ENCODE measurements at regions not wholly inside any gene's neighbourhood (a gene's known extent, or its start where the extent isn't known, plus 50 kb on each side); places are given as distances from the start of the nearest gene placed in this dataset.
"Not testable (repeated sequence)": the region's sequence is repeated elsewhere in the genome, so short reads cannot be mapped to it uniquely, and the experiment has no call there.

GRCh38 chr2:53500181-53500580 lies 267.4 kb upstream of the CHAC2 start:
- no peak for DNase-seq
- no peak for TF ChIP-seq CTCF (IDR thresholded peaks at IDR 0.05)
- Mint-ChIP-seq H3K27ac (no peak overlapping the region), H3K4me3 (no peak overlapping the region), H3K4me1 (peaks cover 18% of the 10 kb centered on the region), H3K9me3 (no peaks in the 10 kb centered on the region), H3K27me3 (ENCODE audit: low read depth, poor library complexity) (peaks cover 28% of the 10 kb centered on the region), H3K36me3 (ENCODE audit: low read depth) (no peaks in the 10 kb centered on the region)

GRCh38 chr2:53498210-53498609 lies 269.4 kb upstream of the CHAC2 start:
- no peak overlapping the region for H3K4me3 Mint-ChIP-seq
- no peaks in the 10 kb centered on the region for H3K36me3 Mint-ChIP-seq (ENCODE audit: low read depth)
- H3K4me1 Mint-ChIP-seq = peaks cover 6% of the 10 kb centered on the region
- no peak for TF ChIP-seq CTCF (IDR thresholded peaks at IDR 0.05)
- H3K27me3 Mint-ChIP-seq (ENCODE audit: low read depth, poor library complexity) = peaks cover 16% of the 10 kb centered on the region
- DNase-seq = no peak
- no peaks in the 10 kb centered on the region for H3K9me3 Mint-ChIP-seq
- H3K27ac Mint-ChIP-seq = no peak overlapping the region

- H3K36me3 Mint-ChIP-seq (ENCODE audit: low read depth) = no peaks in the 10 kb centered on the region
- H3K27me3 Mint-ChIP-seq (ENCODE audit: low read depth, poor library complexity) = peaks cover 19% of the 10 kb centered on the region
- H3K4me1 Mint-ChIP-seq = peaks cover 6% of the 10 kb centered on the region
- no peaks in the 10 kb centered on the region for H3K9me3 Mint-ChIP-seq
- no peak for TF ChIP-seq CTCF (IDR thresholded peaks at IDR 0.05)
- DNase-seq = no peak
- H3K4me3 Mint-ChIP-seq = no peak overlapping the region
- H3K27ac Mint-ChIP-seq = no peak overlapping the region
Measured at GRCh38 chr2:53497020-53497419, 270.6 kb upstream of the CHAC2 start.

- H3K27me3 Mint-ChIP-seq (ENCODE audit: low read depth, poor library complexity) = peaks cover 3% of the 10 kb centered on the region
- no peaks in the 10 kb centered on the region for H3K9me3 Mint-ChIP-seq
- no peak overlapping the region for H3K27ac Mint-ChIP-seq
- H3K4me3 Mint-ChIP-seq = no peak overlapping the region
- TF ChIP-seq CTCF (IDR thresholded peaks at IDR 0.05) = no peak
- no peak for DNase-seq
- no peaks in the 10 kb centered on the region for H3K36me3 Mint-ChIP-seq (ENCODE audit: low read depth)
- H3K4me1 Mint-ChIP-seq = peaks cover 16% of the 10 kb centered on the region
Measured at GRCh38 chr2:53493210-53493609, 274.4 kb upstream of the CHAC2 start.

GRCh38 chr2:53490659-53491058 lies 276.9 kb upstream of the CHAC2 start:
- peaks cover 22% of the 10 kb centered on the region for H3K4me1 Mint-ChIP-seq
- DNase-seq = peak; percentile 22
- no peak overlapping the region for H3K27ac Mint-ChIP-seq
- TF ChIP-seq CTCF (IDR thresholded peaks at IDR 0.05) = no peak
- H3K27me3 Mint-ChIP-seq (ENCODE audit: low read depth, poor library complexity) = peaks cover 3% of the 10 kb centered on the region
- no peak overlapping the region for H3K4me3 Mint-ChIP-seq
- H3K9me3 Mint-ChIP-seq = no peaks in the 10 kb centered on the region
- H3K36me3 Mint-ChIP-seq (ENCODE audit: low read depth) = no peaks in the 10 kb centered on the region

GRCh38 chr2:53486185-53486899 lies 281.3 kb upstream of the CHAC2 start:
- not testable (repeated sequence) for H3K4me3 Mint-ChIP-seq; H3K36me3 Mint-ChIP-seq (ENCODE audit: low read depth); H3K27ac Mint-ChIP-seq; H3K27me3 Mint-ChIP-seq (ENCODE audit: low read depth, poor library complexity); H3K9me3 Mint-ChIP-seq; DNase-seq
- peaks cover 22% of the 10 kb centered on the region for H3K4me1 Mint-ChIP-seq
